ENCODE measurements at regions not wholly inside any gene's neighbourhood (a gene's known extent, or its start where the extent isn't known, plus 50 kb on each side); places are given as distances from the start of the nearest gene placed in this dataset.

- peak in 2 of 4 experiments; percentile 12 to 21 for TF ChIP-seq CTCF (IDR thresholded peaks at IDR 0.05)
- no peak for TF ChIP-seq POLR2AphosphoS5 (IDR thresholded peaks at IDR 0.05)
- TF ChIP-seq POLR2A (IDR thresholded peaks at IDR 0.05): no peak
- no peak for TF ChIP-seq EP300 (IDR thresholded peaks at IDR 0.05)
These were observed 96.2 kb upstream of the SNTG2 start for GRCh38 chr2:854460-854859.
